GM19438 (cell line): ENCODE measurements at regions not wholly inside any gene's neighbourhood (a gene's known extent, or its start where the extent isn't known, plus 50 kb on each side); places are given as distances from the start of the nearest gene placed in this dataset.
"Not testable (repeated sequence)": the region's sequence is repeated elsewhere in the genome, so short reads cannot be mapped to it uniquely, and the experiment has no call there.

Experiments used
- ATAC-seq: cut with Tn5 transposase; IDR thresholded peaks from one replicate; pipeline ENCODE4 v1.9.1; 2021; ENCODE audit warnings: low read depth; ENCODE audit not compliant: unreplicated experiment

DNA sequence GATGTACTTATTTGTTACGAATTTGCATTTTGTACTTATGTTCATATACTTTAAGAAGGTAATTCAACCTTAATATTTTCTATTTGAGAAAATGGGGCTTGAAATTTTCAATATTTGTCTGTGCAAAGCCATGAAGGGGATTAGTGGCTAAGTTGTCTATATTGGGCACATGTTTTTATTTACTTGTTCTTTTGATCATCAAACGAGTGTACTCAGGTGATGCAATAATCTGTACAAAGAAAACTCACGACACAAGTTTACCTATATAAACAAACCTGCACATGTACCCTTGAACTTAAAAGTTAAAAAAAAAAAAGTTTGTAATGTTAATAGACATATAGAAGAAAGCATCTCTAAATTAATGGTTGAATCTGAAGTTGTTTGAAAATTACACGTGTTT is 658.9 kb upstream of the SYT4 start:
- no peak for ATAC-seq

- no peak for ATAC-seq
Measured at GRCh38 chr18:43949291-43949690, 672.0 kb upstream of the SYT4 start.

GRCh38 chr18:43950062-43950461 is 672.8 kb upstream of the SYT4 start:
- ATAC-seq = no peak

GRCh38 chr18:43952398-43952797 is 675.1 kb upstream of the SYT4 start:
- no peak for ATAC-seq

DNA sequence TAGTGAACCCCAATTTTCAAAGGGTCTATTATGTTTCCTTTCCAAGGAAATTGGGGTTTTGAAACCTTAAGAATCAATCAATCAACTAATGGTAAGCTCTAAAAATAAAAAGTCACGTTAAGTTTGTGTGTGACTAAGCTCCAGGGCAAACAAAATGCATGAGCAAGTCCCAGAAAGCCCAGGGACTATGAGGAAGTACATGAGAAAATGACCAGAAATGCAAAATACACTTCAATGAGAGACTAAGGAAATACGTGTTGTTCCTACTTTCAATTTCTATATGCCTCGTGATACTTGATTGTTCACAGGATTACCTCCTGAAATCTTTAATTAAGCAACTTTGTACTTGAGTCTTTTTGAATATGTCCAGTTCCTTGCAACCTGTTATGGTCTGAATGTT is 684.4 kb upstream of the SYT4 start:
- no peak for ATAC-seq

- no peak for ATAC-seq
Measured at GRCh38 chr18:43964666-43965065, 687.4 kb upstream of the SYT4 start.

- ATAC-seq = no peak
Measured at GRCh38 chr18:43965691-43966090, 688.4 kb upstream of the SYT4 start.

DNA sequence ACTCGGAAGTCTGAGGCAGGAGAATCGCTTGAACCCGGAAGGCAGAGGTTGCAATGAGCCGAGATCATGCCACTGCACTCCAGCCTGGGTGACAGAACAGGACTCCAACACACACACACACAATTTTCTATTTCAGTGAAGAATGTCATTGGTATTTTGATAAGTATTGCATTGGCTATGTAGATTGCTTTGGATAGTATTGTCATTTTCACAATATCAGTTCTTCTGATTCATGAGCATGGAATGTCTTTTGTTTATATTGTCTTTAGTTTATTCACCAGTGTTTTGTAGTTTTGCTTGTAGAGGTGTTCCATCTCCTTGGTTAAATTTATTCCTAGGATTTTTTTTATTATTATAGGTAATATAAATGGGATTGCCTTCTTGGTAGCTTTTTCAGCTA is 693.4 kb upstream of the SYT4 start:
- no peak for ATAC-seq

DNA sequence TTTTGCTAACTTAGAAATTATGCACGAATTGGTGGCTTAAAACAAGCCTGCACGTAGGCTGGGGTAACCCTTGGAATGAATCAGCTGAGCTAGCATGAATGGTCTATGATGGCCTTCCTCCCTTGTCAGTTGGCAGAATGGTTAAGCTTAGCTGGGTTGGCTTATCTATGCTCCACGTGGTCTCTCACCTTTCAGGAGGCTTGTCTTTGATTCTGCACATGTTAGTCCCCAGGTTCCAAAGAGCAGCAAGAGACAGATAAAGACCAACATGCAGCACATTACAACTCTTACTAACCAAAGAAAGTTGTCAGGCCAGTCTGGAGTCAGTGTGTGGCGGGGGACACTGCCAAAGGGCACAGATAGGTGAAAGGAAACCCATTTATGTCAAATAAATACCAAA is 700.9 kb upstream of the SYT4 start:
- no peak for ATAC-seq

- no peak for ATAC-seq
Measured at GRCh38 chr18:43982582-43982981, 698.1 kb upstream of the SETBP1 start.

DNA sequence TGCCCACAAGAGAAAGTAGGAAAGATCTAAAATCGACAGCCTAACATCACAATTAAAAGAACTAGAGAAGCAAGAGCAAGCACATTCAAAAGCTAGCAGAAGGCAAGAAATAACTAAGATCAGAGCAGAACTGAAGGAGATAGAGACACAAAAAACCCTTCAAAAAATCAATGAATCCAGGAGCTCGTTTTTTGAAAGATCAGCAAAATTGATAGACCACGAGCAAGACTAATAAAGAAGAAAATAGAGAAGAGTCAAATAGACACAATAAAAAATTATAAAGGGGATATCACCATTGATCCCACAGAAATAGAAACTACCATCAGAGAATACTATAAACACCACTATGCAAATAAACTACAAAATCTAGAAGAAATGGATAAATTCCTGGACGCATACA is 693.6 kb upstream of the SETBP1 start:
- not testable (repeated sequence) for ATAC-seq

DNA sequence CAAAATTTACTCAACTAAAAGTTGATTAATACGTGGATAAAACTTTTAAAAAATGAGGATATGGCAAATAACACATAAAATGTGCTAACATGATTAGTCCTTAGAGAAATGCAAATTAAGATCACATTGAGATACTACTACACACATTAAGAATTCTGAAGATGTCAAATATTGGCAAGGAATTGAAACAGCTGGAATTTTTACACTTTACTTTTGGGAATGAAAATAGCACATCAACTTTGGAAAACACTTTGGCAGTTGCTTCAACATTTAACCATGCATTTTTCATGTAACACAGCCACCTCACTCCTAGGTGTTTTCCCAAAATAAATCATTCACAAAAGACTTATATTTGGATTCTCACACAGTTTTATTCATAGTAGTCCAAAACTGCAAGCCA is 687.9 kb upstream of the SETBP1 start:
- no peak for ATAC-seq

DNA sequence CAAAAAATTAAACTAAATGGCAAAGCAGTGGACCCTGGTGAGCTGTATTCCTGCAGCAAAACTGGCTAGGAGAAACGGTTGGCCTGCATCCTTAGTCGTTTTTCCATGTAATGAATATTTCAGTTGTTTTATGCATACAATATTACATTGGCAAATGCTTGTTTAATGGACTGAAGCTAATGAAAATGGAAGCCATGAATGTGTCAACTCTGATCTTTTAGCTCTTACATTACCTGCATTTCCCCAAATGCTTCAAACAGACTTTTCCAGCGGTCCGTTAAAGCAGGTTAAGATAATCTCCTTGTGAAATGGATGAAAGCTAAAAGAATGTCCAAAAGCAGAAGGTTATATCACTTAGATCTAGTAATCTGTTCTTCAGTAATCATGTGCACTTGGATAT is 686.3 kb upstream of the SETBP1 start:
- no peak for ATAC-seq

DNA sequence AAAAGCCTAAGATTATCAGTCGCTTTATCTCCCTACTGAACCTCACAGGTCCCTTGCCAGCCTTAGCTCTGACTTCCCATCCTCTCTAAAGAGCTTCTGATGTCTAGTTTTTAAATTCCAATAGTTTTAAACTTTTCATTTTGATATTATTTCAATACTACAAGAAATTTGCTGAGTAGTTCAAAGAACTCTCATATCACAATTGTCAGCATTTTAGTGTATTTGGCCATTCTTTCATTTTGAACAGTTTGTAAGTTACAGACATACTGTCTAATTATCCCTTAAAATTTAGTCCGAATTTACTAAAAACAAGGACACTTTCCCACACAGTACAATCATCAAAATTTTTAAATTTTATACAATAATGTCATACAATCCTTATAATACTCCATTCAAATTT is 666.8 kb upstream of the SETBP1 start:
- ATAC-seq = no peak

GRCh38 chr18:44025421-44025820 is 655.3 kb upstream of the SETBP1 start:
- ATAC-seq = no peak

DNA sequence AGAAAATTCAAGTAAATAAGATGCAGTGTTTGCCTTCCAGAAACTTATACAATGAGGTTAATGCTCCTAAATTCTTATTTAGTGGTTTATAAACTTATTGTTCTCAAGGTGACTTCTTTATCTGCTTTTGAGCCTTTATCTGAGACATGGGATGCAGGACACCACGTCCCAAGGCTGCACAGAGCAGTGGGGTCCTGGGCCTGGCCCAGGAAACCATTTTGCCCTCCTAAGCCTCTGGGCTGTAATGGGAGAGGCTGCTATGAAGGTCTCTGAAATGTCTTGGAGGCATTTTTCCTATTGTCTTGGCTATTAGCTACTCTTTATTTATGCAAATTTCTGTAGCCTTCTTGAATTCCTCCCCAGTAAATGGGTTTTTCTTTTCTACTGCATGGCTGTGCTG is 652.6 kb upstream of the SETBP1 start:
- no peak for ATAC-seq

DNA sequence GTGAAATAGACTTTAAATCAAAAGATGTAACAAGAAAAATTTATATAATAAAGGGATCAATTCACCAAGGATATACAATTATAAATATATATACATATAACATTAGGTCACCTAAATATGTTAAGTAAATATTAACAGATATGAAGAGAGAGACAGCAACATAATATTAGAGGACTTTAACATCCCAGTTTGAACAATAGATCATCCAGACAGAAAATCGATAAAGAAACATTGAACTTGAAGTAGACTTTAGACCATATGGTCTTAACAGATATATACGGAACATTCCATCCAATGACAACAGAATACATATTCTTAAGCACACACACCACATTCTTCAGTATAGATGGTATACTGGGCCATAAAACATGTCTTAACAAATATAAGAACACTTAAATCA is 649.6 kb upstream of the SETBP1 start:
- ATAC-seq = no peak

DNA sequence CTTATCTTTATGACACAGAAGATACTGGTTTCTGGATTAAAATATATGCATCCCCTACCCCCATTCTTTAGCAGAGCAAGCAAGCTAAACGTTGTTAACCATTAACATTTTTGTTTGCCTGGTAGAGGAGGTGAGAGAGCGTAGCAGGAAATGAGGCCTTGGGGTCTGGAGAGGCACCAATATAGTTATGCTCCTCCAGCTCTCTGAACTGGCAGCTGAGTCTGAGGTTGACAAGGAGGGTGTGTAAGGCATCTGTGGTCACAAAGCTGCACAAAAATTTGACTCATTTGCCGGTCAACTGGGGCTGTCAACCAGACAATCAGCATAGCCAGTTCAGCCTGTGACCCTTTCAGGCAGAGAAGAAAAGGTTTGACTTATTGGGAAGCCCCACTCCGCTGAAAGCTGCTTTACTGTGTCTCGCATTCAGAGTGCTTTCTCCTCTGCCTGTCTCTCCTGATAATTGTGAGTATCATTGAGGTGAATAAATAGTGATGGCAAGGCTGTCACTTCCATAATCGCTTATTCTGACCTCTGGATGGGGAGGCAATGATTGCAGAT is 647.5 kb upstream of the SETBP1 start:
- no peak for ATAC-seq

DNA sequence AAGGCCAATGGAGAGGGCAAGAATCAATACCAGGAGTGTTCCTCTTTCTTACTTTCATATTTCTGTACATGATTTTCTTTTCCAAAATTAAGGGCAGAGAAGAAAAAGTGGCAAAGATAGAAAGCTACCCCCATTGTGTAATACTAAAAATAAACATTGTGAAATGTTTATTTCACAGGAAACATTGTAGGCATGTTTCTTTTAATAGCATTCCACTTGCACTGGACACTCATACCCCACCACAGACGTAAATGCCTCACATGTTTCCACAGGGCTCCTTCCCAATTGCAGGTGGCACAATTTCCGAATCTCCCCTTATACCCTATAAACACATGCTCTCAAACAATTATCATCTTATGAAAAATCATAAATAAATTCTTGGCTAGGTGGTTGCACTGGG is 645.1 kb upstream of the SETBP1 start:
- no peak for ATAC-seq

GRCh38 chr18:44036501-44036900 is 644.2 kb upstream of the SETBP1 start:
- no peak for ATAC-seq

DNA sequence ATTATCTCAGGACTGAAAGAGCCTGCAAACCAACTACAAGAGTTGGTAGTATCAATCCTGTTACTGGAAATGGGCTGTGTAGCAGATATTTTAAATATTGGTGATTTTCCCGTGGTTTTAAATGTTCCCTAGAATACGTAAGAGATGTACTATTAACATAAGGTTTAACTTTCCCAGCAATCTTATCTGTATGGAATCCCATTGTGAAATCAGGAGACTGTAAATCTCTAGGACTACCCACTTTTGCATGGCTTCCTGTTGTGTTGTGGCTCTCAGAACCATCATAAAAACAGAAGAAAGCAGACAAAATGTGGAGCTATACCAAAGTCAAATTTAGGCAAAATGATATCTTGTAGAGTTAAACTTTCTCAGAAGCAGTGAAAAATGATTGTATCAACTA is 641.5 kb upstream of the SETBP1 start:
- ATAC-seq = no peak

DNA sequence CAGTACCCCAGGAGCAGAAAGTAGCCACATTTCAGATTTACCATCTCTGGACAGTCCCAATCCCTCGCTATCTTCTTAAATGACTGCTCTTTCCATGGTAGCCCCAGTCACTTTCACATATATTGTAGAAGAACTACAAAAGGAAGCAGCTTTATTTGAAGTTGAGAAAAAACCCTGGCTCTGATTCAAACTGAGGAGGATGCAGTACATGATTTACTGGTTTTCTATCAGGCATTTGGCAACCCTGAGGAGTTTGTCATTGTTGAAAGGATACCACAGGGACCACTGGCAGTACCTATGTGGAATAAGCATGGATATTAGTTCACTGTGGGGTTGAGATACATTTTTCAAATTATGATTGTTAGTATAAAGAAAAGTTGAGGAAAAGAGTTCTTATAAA is 640.9 kb upstream of the SETBP1 start:
- ATAC-seq = no peak

DNA sequence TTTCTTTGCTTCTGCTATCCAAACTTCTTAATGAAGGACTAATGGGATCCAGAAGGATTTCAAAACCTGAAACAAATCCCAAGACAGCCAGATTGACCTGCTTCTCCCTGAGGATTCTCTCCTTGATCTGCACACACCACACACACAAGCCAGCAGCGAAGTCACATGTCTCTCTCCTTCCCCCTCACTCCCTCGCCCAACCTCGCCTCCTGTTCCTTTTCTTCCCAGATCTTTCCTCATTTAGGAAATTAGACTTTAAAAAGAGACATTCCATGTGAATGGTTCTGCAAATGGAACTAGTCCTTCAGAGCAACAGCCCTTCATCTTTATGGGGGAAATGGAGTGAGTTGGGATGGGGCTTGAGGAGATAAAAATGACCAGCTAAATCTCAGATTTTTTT is 639.1 kb upstream of the SETBP1 start:
- ATAC-seq = no peak
